ENCODE measurements at regions not wholly inside any gene's neighbourhood (a gene's known extent, or its start where the extent isn't known, plus 50 kb on each side); places are given as distances from the start of the nearest gene placed in this dataset.
A peak's percentile ranks its signal among the peaks of the same experiment; 100 is the strongest.

- no peak for DNase-seq (ENCODE audit: low spot score)
These were observed 242.3 kb upstream of the GPRIN3 start for GRCh38 chr4:89549907-89550306.

GRCh38 chr4:89545315-89545714 lies 237.7 kb upstream of the GPRIN3 start:
- DNase-seq (ENCODE audit: low spot score): no peak

GRCh38 chr4:89541998-89542397 lies 234.4 kb upstream of the GPRIN3 start:
- no peak for DNase-seq (ENCODE audit: low spot score)

- DNase-seq (ENCODE audit: low spot score): no peak
These were observed 232.5 kb upstream of the GPRIN3 start for GRCh38 chr4:89539797-89540711.

- no peak for DNase-seq (ENCODE audit: low spot score)
These were observed 231.8 kb upstream of the GPRIN3 start for GRCh38 chr4:89539374-89539773.

- DNase-seq (ENCODE audit: low spot score): no peak
These were observed 231.3 kb upstream of the GPRIN3 start for GRCh38 chr4:89538886-89539285.

GRCh38 chr4:89538171-89538570 lies 230.6 kb upstream of the GPRIN3 start:
- DNase-seq (ENCODE audit: low spot score): no peak

GRCh38 chr4:89537281-89537680 lies 229.7 kb upstream of the GPRIN3 start:
- no peak for DNase-seq (ENCODE audit: low spot score)

GRCh38 chr4:89535251-89535650 lies 227.7 kb upstream of the GPRIN3 start:
- DNase-seq (ENCODE audit: low spot score): no peak

- DNase-seq (ENCODE audit: low spot score): no peak
These were observed 226.8 kb upstream of the GPRIN3 start for GRCh38 chr4:89534356-89534755.

- no peak for DNase-seq (ENCODE audit: low spot score)
These were observed 224.5 kb upstream of the GPRIN3 start for GRCh38 chr4:89531932-89532640.

- no peak for DNase-seq (ENCODE audit: low spot score)
These were observed 221.0 kb upstream of the GPRIN3 start for GRCh38 chr4:89528526-89529133.

GRCh38 chr4:89521826-89522225 lies 214.2 kb upstream of the GPRIN3 start:
- no peak for DNase-seq (ENCODE audit: low spot score)

GRCh38 chr4:89519771-89520320 lies 212.2 kb upstream of the GPRIN3 start:
- no peak for DNase-seq (ENCODE audit: low spot score)

- DNase-seq (ENCODE audit: low spot score): no peak
These were observed 210.7 kb upstream of the GPRIN3 start for GRCh38 chr4:89518259-89518658.

- DNase-seq (ENCODE audit: low spot score): no peak
These were observed 207.2 kb upstream of the GPRIN3 start for GRCh38 chr4:89514811-89515210.

- DNase-seq (ENCODE audit: low spot score): no peak
These were observed 204.2 kb upstream of the GPRIN3 start for GRCh38 chr4:89511776-89512175.

- no peak for DNase-seq (ENCODE audit: low spot score)
These were observed 202.2 kb upstream of the GPRIN3 start for GRCh38 chr4:89509708-89510281.

- no peak for DNase-seq (ENCODE audit: low spot score)
These were observed 199.4 kb upstream of the GPRIN3 start for GRCh38 chr4:89506866-89507491.

- DNase-seq (ENCODE audit: low spot score): no peak
These were observed 195.0 kb upstream of the GPRIN3 start for GRCh38 chr4:89502581-89502980.

GRCh38 chr4:89497517-89498308 lies 190.1 kb upstream of the GPRIN3 start:
- DNase-seq (ENCODE audit: low spot score): peak; percentile 24
